Mucosa of stomach (tissue), 1 donor: ENCODE measurements at regions not wholly inside any gene's neighbourhood (a gene's known extent, or its start where the extent isn't known, plus 50 kb on each side); places are given as distances from the start of the nearest gene placed in this dataset.

ENCODE experiments used
- H3K27me3 ChIP-seq: one replicate; pipeline ENCODE4 v1.7.0; 2013; ENCODE audit warnings: mild to moderate bottlenecking, low read length; ENCODE audit not compliant: control insufficient read depth, insufficient read depth
- H3K36me3 ChIP-seq: one replicate; pipeline ENCODE4 v1.7.0; 2013; ENCODE audit warnings: low read length; ENCODE audit not compliant: control insufficient read depth, insufficient read depth
- H3K4me1 ChIP-seq: one replicate; pipeline ENCODE4 v1.7.0; 2013; ENCODE audit warnings: mild to moderate bottlenecking, low read length; ENCODE audit not compliant: control insufficient read depth, insufficient read depth
- H3K4me3 ChIP-seq: one replicate; pipeline ENCODE4 v1.7.0; 2013; ENCODE audit warnings: low read length
- H3K9ac ChIP-seq: one replicate; pipeline ENCODE4 v1.7.0; 2013; ENCODE audit warnings: mild to moderate bottlenecking, low read length, moderate library complexity
- H3K9me3 ChIP-seq: one replicate; pipeline ENCODE4 v1.7.0; 2013; ENCODE audit warnings: mild to moderate bottlenecking, low read length, moderate library complexity; ENCODE audit not compliant: control insufficient read depth
- donor health status: Pancreatic carcinoma.

DNA sequence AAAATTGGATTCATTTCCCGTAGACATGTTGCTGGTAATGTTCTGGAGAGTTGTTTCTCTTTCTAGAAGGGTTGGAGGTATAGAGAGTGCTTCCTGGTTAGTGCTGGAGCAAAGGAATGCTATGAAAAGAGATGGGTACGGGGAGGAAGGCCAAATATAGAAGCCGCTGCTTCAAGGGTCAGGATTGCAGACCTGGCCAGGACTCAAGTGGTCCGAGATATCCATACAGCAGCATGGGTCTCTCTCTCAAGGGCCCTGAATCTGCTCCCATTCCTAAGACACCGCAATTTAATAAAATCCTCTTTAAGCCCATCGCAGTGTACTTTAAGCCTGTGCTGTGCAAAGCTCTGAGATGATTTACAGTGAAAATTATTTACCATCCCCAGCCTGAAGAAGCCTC is 287.0 kb downstream of the FAM43A start:
- no peaks in the 10 kb centered on the region for H3K4me1 ChIP-seq
- no peaks in the 10 kb centered on the region for H3K27me3 ChIP-seq
- H3K36me3 ChIP-seq, result no peaks in the 10 kb centered on the region
- no peak overlapping the region for H3K4me3 ChIP-seq
- no peaks in the 10 kb centered on the region for H3K9me3 ChIP-seq
- H3K9ac ChIP-seq, result no peak overlapping the region

DNA sequence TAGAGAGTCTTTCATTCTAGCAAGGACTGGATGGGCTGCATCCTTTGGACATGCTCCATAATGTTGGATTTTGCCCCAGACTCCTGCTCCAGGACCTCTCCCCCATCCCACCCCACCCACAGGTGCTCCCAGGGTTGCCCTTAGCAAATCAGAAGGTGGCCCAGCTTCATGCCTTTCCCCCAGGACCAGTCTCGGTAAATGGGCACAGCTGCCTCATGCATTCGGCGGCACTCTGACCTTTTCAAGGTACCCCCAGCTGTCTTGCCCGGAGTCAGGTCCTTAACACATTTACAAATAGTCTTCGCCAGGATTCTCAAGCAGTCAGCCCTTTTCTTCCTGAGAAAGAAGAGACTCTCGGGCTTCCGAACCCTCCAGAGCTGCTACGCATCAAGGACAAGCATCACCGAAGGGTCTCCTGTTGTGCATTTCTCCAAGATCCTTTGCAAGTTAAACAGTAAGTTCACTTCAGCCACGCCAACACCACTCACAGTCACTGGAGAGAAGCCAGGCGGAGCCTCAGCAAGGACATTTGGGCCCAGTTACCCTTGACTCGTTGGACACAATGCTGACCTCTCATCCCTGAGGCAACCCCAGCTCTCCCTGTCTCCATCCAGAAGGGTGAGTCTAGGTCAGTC is 287.8 kb downstream of the FAM43A start:
- Histone ChIP-seq H3K9ac (no peak overlapping the region), H3K4me3 (no peak overlapping the region), H3K4me1 (no peaks in the 10 kb centered on the region), H3K36me3 (no peaks in the 10 kb centered on the region), H3K27me3 (no peaks in the 10 kb centered on the region), H3K9me3 (no peaks in the 10 kb centered on the region)

DNA sequence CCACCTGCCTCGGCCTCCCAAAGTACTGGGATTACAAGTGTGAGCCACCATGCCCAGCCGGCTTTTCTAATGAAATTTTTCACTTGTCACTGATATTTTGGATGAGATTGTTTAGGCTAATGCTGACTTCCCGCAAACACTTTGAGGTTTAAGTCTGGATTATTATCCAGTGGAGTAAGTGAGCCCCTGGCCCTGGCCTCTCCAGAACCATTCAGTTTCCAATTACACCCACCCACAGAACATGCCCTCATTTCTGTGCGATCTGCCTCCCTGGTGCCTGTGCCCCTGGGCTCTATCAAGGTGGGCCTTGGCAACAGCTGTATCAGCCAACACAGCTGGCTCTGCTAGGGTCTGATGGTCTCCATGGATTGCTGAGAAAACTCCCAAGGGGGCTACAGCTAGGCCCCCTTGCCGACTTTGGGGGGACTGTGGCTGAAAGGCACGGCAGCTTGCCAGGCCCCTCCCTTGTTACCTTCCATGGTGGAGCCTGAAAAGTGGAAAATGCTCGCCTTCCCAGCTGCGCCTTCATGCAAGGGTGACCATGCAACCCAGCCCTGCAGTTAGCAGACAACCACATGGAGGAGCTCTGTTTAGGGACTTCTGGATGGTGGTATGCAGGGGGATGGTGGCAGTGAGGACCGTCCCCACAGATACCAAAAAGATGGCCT is 288.9 kb downstream of the FAM43A start:
- H3K4me3 ChIP-seq, result no peak overlapping the region

DNA sequence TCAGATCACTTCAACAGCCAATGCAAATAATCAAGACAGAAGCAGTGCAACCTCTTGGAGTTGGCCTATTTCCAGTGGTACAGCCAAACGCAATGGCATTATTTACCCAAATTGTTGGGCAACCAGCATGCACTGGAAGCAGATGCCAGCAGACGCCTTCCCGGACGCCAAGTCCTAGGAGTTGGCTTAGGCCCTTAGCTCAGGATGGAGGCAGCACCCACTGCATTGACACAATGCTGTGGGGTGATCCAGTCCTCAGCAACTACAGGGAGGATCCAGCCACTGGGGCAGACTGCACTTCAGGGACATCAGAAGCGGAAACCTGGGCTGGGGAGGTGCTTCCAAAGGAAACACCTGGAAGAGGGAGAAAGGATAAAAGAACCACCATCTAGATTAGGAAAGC is 290.4 kb downstream of the FAM43A start:
- no peaks in the 10 kb centered on the region for H3K9me3 ChIP-seq
- no peak overlapping the region for H3K9ac ChIP-seq
- H3K27me3 ChIP-seq, result no peaks in the 10 kb centered on the region
- H3K4me1 ChIP-seq, result no peaks in the 10 kb centered on the region
- H3K36me3 ChIP-seq, result no peaks in the 10 kb centered on the region
- no peak overlapping the region for H3K4me3 ChIP-seq

More for the DNA sequence above, 288.9 kb downstream of the FAM43A start:
- Histone ChIP-seq H3K36me3 (no peaks in the 10 kb centered on the region), H3K9me3 (no peaks in the 10 kb centered on the region), H3K27me3 (no peaks in the 10 kb centered on the region), H3K4me1 (no peaks in the 10 kb centered on the region), H3K9ac (no peak overlapping the region)

DNA sequence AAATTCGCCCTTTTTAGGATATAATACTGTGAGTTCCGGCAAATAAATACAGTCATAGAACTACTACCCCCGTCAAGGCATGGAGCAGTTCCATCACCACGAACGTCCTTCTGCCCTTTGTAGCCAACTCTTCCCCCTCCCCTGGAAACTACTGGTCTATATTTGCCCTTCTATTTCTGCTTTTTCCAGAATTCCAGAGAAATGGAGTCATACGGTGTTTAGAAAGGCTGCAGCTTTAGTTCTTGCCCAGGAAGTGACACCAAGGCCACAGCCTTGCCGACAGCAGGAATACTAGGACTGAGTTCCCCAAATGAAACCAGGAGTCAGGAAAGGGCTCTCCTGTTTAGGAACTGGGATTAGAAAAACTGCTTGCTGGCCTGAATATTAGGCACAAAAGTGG is 291.2 kb downstream of the FAM43A start:
- Histone ChIP-seq H3K36me3 (no peaks in the 10 kb centered on the region), H3K4me3 (no peak overlapping the region), H3K4me1 (no peaks in the 10 kb centered on the region), H3K9me3 (no peaks in the 10 kb centered on the region), H3K27me3 (no peaks in the 10 kb centered on the region), H3K9ac (no peak overlapping the region)

DNA sequence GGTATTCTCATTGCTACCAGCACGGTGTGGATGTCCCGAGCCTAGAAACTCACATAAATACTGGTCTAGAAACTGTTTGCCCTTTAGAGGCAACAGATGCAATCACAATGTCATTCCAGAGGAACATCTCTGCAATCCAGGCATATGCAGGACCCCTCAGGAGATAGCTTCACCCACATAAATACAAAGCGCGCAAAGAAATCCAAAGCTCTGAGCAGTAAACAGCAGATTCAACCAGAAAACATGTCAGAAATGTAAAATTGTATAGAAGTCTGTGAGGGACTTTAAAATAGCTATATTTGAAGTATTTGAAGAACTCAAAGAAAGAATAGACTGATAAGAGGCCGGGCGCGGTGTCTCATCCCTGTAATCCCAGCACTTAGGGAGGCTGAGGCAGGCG is 291.7 kb downstream of the FAM43A start:
- no peaks in the 10 kb centered on the region for H3K36me3 ChIP-seq
- H3K4me3 ChIP-seq, result no peak overlapping the region
- no peaks in the 10 kb centered on the region for H3K9me3 ChIP-seq
- H3K9ac ChIP-seq, result no peak overlapping the region
- H3K27me3 ChIP-seq, result no peaks in the 10 kb centered on the region
- no peaks in the 10 kb centered on the region for H3K4me1 ChIP-seq

DNA sequence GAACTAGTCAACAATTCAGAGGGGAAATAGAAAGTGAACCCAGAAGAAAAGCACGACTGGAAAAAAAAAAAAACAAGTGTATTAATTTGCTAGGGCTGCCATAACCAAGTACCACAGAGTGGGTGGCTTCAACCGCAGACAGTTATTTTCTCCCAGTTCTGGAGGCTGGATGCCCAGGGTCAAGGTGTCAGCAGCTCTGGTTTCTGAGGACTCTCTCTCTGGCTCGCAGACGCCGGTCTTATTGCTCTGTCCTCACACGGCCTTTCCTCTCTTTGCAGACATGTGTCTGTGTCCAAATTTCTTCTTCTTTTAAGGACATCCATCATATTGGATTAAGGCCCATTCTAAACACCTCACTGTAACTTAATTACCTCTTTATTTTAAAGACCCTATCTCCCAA is 291.8 kb downstream of the XXYLT1 start:
- no peaks in the 10 kb centered on the region for H3K9me3 ChIP-seq
- H3K36me3 ChIP-seq, result no peaks in the 10 kb centered on the region
- no peaks in the 10 kb centered on the region for H3K4me1 ChIP-seq
- H3K27me3 ChIP-seq, result no peaks in the 10 kb centered on the region
- H3K9ac ChIP-seq, result no peak overlapping the region
- no peak overlapping the region for H3K4me3 ChIP-seq

DNA sequence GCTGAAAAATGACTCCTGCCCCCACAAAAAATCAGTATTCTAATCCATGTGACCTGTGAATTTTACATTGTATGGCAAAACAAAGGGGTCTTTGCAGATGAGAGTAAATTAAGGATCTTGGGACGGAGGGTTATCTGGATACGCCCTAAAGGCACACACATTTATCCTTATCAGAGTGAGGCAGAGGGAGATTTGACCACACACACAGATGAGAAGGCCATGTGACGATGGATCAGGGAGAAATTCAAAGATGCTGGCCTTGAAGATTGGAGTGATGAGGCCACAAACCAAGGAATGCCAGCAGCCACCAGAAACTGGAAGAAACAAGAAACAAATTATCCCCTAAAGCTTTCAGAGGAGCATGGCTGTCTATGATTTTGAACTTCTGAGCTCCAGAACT is 288.5 kb downstream of the XXYLT1 start:
- H3K9me3 ChIP-seq, result no peaks in the 10 kb centered on the region
- H3K4me3 ChIP-seq, result no peak overlapping the region
- H3K36me3 ChIP-seq, result no peaks in the 10 kb centered on the region
- H3K4me1 ChIP-seq, result peaks cover 7% of the 10 kb centered on the region
- no peaks in the 10 kb centered on the region for H3K27me3 ChIP-seq
- no peak overlapping the region for H3K9ac ChIP-seq

DNA sequence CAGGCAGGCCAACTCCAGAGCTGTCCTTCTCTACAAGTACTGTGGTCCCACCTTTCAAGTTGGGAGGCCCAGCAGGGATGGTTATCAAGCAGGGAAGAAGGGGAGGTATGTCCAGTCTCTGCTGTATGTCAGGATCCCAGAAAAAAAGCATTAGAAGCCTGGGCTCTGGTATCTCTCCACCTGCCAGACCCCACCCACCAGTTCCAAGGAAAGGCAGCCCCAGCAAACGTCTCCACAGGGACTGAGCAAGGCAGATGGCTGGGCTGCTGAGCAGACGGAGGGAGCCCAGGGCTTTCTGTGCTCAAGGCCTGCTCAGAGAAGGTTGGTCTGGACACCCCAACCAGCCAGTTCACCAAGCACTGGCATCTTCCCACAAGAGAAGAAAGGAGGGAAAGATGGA is 287.8 kb downstream of the XXYLT1 start:
- peaks cover 7% of the 10 kb centered on the region for H3K4me1 ChIP-seq
- no peaks in the 10 kb centered on the region for H3K9me3 ChIP-seq
- H3K9ac ChIP-seq, result no peak overlapping the region
- H3K4me3 ChIP-seq, result no peak overlapping the region
- H3K36me3 ChIP-seq, result no peaks in the 10 kb centered on the region
- H3K27me3 ChIP-seq, result no peaks in the 10 kb centered on the region

DNA sequence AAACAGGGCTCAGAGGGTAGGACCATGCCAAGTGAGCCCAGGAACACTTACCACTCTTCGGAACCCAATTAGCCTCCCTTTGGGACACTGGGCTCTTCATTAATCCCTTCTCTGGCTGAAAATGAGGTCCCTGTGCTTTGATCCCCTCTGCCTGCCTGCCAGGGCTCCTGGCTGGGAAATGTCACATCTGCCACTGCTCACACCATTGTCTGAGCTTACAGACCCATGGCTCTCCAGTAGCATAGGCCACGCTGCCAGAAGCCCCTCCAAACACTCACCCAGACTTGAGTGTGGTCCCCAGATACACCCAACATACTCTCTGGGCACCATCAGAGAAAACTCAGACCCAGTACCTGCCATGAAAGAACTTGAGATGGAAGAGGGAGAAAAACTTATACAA is 287.3 kb downstream of the XXYLT1 start:
- H3K36me3 ChIP-seq, result no peaks in the 10 kb centered on the region
- H3K27me3 ChIP-seq, result no peaks in the 10 kb centered on the region
- peaks cover 7% of the 10 kb centered on the region for H3K4me1 ChIP-seq
- no peak overlapping the region for H3K9ac ChIP-seq
- H3K4me3 ChIP-seq, result no peak overlapping the region
- H3K9me3 ChIP-seq, result no peaks in the 10 kb centered on the region

DNA sequence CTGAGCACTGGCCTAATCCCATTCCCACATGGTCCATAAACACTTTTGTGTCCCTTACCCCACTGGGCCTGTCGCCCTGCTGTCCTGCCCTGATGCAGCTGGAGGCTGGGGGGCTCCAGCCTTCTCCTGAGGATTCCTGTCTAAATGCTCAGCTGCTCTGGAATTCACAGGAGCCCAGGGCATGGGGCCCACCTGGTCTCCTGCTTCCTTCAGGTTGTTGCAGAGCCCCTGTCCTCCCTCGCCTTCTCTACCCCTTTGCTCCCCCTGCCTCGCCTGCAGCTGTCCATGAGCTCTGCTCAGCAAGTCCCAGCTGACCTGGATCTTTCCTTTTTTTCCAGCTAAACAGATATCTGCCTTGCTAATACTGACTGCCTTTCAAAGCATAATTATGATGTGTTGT is 286.9 kb downstream of the XXYLT1 start:
- Histone ChIP-seq H3K27me3 (no peaks in the 10 kb centered on the region), H3K9ac (no peak overlapping the region), H3K4me3 (no peak overlapping the region), H3K9me3 (no peaks in the 10 kb centered on the region), H3K36me3 (no peaks in the 10 kb centered on the region), H3K4me1 (peaks cover 7% of the 10 kb centered on the region)

DNA sequence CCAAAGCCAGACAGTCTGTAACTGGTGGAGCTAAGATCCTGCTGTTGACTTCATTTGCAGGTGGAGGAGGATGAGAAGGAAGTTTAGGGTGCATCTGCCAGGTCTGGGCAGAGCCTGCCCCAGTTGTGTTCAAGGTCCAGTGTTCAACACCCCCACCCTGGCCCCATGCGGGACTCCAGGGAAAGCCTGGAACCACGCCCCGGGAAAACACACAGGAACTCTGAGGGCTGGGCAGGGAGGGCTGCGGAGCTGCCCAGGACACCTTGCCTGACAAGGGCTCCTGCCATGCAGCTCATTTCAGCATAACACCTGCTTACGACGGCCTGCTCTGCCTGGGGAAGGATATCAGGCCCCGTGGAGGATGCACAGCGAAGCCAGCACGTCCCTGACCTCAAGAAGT is 286.3 kb downstream of the XXYLT1 start:
- no peak overlapping the region for H3K9ac ChIP-seq
- no peaks in the 10 kb centered on the region for H3K27me3 ChIP-seq
- H3K4me1 ChIP-seq, result peaks cover 7% of the 10 kb centered on the region
- no peaks in the 10 kb centered on the region for H3K36me3 ChIP-seq
- H3K9me3 ChIP-seq, result no peaks in the 10 kb centered on the region
- H3K4me3 ChIP-seq, result no peak overlapping the region
